ENCODE measurements at regions not wholly inside any gene's neighbourhood (a gene's known extent, or its start where the extent isn't known, plus 50 kb on each side); places are given as distances from the start of the nearest gene placed in this dataset.
"Not testable (repeated sequence)": the region's sequence is repeated elsewhere in the genome, so short reads cannot be mapped to it uniquely, and the experiment has no call there.

DNA sequence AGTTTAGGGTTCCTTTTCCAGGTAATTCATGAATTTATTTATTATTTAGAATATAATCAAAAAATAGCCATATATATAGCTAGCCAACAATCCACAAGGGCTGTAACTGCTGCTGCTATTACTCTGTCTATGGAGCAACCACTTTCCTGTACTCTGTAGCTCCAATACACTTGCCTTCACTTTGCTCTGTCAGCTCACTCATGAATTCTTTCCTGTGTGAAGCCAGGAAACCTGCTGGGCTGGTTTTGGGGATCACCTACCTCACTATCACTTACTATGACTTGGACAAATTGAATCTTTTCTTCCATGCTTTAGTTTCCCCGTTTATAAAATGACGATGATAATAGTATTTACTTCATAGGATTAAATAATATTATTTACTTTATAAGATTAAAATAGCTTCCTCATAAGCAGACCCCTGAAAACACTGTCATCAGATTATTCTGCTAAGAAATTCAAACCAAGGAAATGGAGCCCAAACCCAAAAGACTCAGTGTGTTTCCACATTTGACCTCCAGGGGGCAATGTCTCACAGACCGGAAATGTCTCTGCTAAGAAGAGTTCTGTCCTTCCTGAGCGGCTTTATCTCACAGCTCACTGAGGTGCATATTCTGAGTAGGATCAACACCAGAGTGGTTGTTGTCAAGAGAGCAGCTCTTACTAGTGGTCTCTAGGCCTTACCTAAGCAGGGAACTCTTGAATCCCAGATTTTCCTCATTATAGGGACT is 457.1 kb downstream of the DAD1 start:
- no peak for DNase-seq

DNA sequence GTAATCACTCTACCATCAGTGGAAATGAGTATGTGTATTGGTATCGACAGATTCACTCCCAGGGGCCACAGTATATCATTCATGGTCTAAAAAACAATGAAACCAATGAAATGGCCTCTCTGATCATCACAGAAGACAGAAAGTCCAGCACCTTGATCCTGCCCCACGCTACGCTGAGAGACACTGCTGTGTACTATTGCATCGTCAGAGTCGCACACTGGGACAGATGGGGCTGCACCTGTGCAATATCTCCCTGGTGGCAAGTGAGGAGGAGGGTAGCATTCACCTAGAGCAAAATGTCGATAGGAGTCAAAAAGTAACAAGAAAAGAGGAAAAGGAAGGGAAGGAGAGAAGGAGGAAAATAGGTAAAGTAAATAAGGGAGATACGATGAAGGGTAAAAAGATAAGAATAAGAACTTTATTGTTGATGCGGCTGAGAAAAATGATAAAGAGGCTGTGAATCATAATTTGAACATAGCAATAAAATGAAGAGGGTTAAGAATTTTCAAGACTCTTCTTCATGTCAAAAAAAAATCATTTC is 450.5 kb upstream of the OR4E1 start:
- DNase-seq: no peak

DNA sequence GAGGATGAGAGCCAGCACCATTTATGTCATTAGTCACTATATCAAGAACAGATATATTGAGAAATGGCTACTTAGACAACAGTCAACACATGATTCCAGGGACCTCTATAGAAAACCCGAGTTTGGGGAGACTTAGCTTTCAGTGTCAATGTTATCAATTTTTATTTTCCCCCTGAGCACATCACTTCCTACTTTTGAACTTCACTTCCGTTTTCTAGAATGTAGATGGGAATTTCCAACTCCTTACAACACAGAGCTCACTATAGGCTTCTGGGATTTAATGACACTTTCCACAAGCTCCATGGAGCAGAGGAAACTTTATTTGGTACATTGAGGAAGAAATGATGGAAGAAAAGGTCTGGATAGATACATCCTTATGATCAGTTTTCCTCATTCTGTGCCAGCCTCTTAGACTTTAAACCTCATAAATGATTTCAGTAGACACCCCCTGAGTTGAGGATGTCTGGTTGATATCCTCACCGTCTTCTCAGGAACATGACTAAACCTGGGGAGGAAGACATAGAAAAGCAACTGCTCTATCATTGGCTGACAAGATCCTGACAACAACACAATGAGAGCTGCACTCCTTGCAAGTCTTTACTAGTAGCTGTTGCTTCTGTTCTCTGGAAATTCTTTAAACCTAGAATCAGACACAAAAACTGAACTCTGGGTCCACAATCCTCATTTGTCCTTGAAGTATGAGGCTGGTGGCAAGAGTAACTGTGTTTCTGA is 449.4 kb upstream of the OR4E1 start:
- no peak for DNase-seq

DNA sequence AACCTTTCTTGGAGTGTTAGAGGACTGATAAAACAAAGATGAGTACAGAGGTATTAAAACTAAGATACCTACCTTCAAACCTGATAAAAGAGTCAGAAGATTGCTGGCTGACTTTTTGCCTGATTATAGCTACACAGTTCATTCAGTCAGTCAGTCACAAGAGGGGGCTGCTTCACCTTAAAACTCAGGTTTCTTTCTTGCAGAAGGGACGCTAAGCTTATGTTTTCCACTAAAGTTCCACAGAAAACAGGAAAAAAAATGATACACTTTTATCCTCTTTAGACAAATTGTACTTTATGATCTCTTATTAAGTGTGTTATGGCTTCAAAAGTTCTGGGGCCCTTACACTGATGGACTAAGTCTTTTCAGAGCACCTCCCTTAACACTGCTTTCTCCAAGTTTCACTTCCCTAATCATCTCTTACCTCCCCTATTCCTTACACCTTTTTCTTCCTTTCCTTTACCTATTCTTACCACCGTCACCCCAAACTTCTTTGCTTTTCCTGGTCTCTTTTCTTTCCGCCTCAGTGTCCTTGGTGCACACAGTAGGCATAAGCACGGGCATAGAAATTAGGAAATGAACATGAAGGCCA is 448.7 kb upstream of the OR4E1 start:
- DNase-seq: no peak

DNA sequence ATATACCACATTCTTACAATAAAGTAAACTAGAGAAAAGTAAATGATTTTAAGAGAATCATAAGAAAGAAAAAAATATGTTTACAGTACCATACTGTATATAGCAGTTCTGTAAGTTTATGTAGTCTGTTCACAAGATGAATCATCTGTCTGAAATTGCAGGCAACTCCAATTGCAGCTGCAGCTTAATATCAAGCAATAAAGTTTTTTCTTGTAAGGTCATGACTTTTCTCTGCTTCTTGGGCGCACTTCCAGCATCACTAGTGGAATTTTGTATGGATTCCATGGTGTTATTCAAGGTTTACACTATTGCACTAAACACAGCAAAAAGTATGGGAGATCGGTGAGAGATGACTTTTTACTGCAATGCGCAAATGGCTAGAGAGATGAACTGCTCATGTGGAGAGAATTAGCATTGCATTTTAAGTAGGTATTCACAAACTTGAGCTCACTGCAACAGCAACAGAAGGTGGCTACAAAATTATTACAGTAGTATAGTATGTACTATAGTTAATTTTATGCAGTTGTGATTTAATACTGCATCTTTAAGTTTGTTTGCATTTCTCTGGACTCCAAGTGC is 445.4 kb upstream of the OR4E1 start:
- DNase-seq: no peak

DNA sequence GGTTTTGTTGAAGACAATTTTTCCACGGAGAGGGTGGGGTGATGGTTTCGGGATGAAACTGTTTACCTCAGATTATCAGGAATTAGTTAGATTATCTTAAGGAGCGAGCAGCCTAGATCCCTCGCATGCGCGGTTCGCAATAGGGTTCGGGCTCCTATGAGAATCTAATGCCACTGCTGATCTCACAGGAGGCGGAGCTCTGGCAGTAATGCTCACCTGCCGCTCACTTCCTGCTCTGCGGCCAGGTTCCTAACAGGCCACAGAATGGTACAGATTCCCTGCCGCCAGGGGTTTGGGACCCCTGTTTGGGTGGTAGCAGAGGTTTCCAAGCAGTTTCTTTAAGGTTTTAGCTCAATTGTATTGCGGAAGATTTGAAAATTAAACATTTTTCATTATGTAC is 439.8 kb upstream of the OR4E1 start:
- no peak for DNase-seq

DNA sequence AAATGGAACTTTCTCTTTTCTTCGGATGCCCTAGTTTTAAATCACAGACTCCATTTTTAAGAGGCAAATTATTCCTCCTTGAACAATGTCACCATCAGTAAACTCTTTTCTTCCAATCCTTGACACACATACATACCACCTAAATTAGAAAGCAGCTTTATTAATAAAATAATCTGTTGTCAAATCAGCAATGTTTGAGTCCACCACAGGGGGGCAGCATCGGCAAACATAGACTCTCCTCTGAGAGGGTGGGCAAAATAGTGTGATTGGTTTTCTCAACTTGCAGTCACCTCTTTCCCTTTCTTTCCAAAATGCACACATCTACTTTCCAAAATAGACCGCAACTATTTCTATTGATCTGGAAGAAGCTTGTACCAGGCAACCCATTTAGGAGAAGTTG is 438.4 kb upstream of the OR4E1 start:
- no peak for DNase-seq

DNA sequence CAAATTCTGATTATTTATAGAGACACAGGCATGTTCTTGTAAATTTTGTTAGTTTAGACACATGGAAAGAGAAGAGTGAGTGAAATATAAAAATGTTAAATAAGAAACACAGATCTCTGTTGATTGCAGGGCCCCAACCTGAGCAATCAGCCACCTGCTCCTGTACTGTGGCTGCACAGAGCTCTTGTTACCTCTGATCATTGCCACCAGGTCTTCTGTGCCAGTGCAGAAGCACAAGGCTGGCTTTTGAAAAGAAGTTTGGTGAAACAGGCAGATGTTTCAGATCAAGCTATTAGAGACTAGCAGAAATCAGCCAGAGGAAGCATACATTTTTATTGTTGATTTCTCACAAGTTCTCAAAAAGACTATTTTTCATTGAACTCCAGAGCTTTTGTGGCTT is 434.1 kb upstream of the OR4E1 start:
- DNase-seq: no peak

DNA sequence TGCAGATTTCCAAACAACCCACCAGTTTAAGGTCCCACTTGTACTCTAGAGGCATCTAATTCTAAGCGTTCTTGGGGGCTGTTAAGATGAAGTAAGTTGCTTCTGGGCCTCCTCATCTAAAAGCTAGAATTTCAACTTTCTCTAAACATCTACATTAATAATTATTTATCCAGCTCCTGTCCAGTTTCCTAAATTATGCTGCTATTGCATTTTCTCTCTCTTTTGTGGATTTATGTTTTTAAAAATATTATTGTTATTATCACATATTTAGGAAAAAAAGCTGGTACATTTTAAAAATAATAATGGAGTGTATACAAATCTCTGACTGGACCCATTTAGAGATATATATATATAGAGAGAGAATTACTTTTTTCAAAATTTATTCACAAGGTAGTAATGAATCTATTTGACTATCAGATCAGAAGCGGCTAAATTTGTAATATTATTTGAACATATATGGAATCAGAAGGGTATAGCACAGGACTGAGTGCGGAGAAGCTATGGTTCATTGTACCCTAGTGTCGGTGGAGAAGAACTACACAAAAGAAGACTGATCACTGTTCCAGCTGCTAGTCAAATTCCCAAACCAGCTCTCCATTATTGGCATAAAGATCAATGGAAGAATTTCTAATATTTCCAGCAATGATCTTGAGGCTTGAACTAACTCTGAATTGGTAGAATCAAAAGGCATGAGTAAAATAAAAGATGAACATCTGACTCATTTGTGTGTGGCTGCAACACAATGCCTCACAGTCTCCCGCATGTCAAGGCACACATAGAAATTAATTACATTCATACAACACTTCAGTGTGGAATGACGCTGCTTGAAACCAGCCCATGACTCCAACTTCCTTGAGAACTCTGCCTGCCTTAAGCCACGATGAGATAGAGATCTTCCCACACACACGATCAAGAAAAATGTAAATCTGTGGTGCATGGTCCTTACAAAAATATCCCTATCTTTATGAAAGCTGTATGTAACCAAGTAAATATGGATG is 433.4 kb upstream of the OR4E1 start:
- no peak for DNase-seq

DNA sequence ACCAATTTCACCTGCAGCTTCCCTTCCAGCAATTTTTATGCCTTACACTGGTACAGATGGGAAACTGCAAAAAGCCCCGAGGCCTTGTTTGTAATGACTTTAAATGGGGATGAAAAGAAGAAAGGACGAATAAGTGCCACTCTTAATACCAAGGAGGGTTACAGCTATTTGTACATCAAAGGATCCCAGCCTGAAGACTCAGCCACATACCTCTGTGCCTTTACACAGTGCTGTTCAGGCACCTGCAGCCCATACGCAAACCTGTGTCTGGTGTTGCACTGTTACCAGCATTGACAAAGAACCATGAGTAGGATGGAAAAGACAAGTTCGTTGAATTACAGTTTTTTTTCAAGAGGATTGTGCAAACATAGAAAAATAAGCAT is 432.0 kb upstream of the OR4E1 start:
- DNase-seq: no peak

DNA sequence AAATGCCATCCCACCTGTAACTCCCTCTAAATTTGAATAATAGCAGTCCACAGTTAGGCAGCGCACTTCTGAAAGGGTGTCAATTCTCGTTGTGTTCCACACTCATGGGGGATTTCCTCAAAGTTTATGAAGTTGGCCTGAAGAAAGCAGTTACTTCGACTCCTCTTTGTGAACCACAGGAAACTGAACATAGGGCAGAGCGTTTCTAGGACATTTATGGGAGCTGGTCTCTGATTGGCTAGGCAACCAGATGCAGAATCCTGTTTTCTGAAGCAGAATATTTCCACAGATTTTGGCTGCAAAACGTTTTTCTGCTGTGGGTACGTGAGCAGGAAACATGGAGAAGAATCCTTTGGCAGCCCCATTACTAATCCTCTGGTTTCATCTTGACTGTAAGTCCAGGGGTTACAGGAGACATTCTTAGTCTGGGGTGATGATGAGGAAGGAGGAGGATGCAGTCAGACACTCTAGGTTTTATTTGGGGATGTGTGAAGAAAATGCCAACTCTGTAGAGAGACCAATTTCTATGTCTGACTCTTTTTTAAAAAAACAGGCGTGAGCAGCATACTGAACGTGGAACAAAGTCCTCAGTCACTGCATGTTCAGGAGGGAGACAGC is 431.5 kb upstream of the OR4E1 start:
- no peak for DNase-seq

DNA sequence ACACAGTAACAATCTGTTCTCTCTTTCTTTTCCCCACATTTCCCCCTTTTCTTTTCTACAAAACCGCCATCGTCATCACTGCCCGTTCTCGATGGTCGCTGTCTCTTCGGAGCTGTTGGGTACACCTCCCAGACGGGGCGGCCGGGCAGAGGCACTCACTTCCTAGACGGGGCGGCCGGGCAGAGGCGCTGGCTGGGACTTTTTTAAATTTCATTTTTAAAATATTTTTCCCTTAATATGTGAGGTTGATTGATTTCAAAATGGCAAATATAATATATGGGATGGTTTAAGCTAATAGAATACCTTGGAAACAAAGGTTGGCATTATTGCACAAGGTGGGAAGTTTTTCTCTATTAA is 427.1 kb upstream of the OR4E1 start:
- not testable (repeated sequence) for DNase-seq

DNA sequence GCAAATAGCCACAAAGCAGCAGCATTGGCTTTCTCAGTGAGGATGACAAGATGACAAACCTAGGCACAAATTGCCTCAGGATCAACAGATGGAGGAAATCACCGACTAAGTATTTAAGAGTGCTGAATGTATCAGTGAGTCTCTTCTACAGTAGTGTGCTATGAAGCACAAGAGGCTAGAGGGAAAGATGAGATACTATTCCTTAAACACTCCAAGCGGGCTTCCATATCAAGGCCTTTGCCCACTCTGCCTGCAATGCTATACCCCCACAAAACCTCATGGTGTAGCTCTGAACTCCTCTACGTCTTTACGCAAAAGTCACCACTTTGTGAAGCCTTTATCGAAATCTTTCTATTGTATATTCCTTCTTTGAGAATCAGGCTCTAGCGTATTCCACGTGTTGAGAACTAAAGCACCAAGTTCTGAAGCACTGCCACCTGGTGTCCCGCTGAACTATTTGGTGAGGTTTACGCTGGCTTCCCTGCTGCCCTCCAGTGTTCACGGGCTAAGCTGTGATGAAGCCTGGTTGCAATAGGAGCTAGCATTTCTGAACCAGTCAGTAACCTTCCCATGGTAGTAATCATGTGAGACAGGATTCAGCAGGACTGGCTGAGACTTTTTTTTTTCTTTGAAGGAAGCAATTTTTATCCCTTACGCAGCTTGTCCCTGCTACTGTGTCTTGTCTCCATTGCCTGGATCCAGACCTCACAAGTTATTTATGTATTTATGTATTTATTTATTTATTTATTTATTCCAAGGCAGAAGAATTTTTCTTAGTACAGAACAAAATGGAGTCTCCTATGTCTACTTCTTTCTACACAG is 426.5 kb upstream of the OR4E1 start:
- no peak for DNase-seq

DNA sequence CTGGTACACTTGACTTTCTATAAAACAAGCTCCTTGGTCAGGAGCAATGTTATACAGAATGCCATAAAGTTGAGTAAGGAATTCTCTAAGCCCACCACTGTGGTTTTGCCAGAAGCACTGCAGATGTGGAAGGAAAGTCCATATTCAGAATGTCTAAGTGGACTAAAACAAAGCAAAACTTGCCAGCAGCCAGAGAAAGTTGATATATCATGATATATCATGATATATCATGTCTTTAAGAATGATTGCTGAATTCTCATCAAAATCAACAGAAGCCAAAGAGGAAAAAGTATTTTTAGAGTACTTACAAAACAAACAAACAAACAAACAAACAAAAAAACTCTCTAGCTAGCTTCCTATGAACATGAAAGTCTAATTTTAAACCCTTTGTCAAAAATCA is 424.8 kb upstream of the OR4E1 start:
- no peak for DNase-seq

DNA sequence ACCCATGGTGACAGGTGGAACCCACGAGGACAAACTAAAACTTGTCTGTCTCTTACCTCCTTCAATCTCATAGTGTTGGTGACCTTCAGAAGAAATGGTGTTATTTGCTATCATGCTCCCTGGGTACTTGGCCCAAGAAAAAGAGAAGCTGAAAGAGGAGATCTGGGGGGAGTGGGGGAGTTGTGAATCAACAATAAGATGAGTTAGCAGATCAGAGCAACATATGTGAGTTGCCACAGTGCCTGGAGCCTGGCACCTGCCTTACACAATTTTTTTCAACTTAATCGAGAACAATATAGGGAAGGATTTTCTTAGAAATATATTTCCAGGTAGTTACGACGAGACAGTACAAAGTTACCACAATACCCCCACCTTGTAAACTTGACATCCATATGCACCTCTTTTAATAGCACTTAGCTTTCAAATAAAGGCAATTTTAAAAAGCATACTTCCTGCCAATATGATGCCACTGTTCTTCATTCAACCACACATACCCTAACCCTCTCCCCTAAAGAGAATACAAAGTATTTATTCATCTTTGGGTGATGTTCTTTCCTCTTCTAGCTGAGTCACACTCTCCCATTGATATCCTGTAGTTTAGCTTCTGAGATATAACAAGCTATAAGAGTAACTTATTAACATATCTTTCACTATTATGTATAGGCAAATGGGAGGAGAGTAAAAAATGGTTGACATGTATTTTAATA is 424.1 kb upstream of the OR4E1 start:
- no peak for DNase-seq

DNA sequence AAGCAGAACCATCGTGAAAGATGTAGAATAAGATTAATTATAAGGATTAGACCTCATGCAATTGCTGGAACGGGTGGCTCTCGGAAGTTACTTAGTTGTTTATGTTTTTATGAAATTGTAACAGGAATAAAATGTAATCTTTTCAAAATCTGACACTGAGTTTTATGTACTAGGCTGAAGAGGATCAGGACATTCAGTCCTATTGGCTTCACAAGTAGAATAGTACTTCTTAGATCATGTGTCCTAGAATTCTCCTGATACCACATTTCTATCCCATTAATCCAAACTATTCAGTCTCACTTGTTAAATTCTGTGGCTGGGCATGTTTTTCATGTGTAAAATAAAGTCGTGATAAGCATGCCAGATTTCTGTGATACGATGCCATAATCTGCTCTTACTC is 423.5 kb upstream of the OR4E1 start:
- DNase-seq: no peak

DNA sequence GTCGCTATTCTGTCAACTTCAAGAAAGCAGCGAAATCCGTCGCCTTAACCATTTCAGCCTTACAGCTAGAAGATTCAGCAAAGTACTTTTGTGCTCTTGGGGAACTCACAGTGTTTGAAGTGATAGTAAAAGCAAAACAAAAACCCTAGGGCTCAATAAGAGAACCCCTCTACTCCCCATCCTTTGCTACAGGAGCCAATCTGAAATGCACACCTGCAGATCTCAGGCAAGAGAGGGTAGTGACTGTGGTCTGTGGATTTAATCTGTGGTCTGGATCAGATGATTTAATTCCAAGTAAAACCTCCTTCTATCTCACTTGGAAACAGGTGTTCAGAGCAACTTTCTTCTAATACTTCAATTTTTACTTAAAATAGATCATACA is 422.9 kb upstream of the OR4E1 start:
- DNase-seq: no peak

DNA sequence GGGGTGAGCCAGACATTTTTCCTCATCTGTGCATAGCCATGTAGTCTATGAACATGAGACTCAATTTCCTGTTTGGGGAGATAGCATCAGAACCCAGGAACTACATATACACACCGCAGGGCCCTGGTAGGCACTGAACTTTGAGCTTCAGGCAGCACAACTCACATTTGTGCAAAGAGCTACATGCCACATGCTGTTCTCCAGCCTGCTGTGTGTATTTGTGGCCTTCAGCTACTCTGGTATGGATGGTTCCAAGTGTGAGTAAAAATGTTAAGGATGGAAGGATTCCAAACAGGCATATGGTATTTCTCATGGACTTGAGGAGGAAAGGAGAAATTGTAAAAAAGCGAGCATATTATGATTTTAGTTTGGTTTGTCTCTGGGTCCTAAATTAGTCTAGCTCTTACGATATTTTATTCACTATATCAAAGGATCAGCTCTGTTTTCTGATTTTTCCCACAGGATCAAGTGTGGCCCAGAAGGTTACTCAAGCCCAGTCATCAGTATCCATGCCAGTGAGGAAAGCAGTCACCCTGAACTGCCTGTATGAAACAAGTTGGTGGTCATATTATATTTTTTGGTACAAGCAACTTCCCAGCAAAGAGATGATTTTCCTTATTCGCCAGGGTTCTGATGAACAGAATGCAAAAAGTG is 422.4 kb upstream of the OR4E1 start:
- DNase-seq: no peak

DNA sequence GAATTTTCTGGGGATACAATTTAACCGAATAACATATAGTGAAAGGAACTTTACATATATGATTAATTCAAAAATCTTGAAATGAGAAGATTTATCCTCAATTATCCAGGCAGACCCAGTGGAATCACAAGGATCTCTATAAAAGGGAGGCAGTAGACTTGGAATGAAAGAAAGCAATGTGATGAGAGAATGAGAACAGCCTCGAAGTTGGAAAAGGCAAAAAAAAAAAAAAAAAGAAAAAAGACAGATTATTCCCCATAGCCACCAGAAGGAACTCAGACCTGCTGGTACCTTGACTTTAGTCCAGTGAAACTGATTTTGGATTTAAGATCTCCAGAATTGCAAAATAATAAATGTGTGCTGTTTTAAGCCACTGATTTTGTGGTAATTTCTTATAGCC is 416.3 kb upstream of the OR4E1 start:
- no peak for DNase-seq
